WI38 (cell line): ENCODE measurements at regions not wholly inside any gene's neighbourhood (a gene's known extent, or its start where the extent isn't known, plus 50 kb on each side); places are given as distances from the start of the nearest gene placed in this dataset.

Experiments used
- H3K4me3 ChIP-seq: 2 replicates; pipeline ENCODE4 v1.5.1; 2011; ENCODE audit warnings: low read depth, mild to moderate bottlenecking, control low read depth, low read length
- TF ChIP-seq, protein P1 (sequence below): IDR thresholded peaks from 2 replicates; pipeline ENCODE4 v1.5.1; 2012; ENCODE audit warnings: low read depth, mild to moderate bottlenecking, control low read depth, low read length

DNA sequence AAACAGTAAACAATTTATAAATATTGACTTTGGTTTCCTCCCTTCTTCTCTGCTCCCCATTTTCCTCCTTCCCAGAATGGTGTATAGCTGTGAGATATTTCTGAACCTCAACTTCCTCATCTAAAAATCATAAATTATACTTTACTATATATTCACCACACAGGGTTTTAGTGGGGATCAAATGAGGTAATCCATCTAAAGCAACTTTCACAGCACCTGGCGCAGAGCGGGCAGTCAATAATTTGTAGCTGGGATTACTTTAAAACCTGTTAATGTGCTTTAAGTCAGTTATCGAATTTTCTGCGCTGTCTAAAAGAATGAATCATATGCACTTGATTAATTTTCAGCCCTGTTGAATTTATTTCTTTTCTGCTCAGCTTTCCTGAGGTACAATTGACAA is 172.7 kb downstream of the PTEN start:
- TF ChIP-seq, protein P1, sequence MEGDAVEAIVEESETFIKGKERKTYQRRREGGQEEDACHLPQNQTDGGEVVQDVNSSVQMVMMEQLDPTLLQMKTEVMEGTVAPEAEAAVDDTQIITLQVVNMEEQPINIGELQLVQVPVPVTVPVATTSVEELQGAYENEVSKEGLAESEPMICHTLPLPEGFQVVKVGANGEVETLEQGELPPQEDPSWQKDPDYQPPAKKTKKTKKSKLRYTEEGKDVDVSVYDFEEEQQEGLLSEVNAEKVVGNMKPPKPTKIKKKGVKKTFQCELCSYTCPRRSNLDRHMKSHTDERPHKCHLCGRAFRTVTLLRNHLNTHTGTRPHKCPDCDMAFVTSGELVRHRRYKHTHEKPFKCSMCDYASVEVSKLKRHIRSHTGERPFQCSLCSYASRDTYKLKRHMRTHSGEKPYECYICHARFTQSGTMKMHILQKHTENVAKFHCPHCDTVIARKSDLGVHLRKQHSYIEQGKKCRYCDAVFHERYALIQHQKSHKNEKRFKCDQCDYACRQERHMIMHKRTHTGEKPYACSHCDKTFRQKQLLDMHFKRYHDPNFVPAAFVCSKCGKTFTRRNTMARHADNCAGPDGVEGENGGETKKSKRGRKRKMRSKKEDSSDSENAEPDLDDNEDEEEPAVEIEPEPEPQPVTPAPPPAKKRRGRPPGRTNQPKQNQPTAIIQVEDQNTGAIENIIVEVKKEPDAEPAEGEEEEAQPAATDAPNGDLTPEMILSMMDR, result no peak
- no peak overlapping the region for H3K4me3 ChIP-seq

DNA sequence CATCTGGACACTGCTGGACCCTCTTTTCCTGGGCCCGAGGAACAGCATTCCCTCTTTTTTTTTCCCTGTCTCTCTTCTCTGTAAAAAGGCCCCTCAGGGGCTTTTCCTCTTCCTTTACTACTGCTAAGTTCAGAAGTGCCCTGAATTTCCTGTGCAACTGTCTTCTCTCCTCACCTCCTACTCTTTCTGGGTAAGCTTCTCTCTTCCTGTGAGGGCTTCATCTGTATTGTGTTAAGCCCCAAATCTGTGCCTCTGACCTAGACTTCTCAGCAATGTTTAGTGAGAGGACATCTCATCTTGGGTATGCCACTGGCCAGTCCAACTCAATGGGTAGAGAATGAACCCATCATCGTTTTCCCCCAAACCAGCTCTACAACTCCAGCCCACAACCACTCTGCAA is 174.2 kb downstream of the PTEN start:
- TF ChIP-seq, protein P1, result no peak
- H3K4me3 ChIP-seq, result no peak overlapping the region

DNA sequence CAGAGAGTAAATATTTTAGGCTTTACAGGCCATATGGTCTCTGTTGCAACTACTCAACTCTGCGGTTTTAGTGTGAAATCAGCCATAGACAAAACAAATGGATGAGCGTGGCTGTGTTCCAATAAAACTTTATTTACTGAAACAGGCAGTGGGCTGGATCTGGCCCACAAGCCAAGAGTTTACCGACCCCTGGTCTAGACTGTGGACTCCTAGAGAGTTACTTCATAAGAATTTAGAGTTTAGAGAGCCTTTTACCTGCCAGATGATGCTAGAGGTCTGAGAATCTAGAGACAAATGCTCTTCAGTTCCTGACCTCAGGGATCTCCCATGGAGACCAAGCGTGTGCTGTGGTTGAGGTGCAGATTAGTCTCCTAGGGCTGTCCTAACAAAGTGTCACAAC is 174.8 kb downstream of the PTEN start:
- TF ChIP-seq, protein P1, result no peak
- no peak overlapping the region for H3K4me3 ChIP-seq

DNA sequence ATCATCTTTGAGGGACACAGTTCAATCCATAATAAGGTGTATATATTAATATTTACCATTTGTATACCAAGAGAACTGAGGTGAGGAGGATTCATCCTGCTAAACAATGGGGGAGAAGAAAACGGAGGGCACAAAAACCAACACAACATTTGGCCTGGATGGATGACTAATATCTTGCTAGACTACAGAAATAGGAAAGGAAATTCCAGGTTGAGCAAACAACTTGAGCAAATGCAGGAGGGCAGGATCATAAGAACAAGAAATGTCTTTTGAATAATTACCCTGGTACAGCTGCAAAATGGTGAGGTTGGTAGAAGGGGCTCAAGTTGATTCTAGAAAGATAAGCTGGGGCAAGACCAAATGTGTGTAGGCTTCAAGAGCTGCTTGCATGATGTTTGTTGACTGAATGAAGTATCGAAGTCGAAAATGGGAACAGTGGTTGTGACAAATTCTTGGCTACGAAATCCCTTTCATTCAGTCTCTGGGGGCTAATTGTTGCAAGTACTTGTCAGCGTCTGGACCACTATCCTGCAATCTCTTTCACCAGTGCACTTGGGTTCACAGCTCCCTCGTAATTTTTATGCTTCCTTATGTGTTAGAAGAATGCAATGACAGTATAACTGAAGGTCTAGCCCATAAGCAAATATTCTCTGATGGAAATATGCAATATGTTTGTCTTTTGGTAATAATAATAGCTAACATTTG is 176.2 kb downstream of the PTEN start:
- H3K4me3 ChIP-seq, result no peak overlapping the region
- TF ChIP-seq, protein P1, result no peak

DNA sequence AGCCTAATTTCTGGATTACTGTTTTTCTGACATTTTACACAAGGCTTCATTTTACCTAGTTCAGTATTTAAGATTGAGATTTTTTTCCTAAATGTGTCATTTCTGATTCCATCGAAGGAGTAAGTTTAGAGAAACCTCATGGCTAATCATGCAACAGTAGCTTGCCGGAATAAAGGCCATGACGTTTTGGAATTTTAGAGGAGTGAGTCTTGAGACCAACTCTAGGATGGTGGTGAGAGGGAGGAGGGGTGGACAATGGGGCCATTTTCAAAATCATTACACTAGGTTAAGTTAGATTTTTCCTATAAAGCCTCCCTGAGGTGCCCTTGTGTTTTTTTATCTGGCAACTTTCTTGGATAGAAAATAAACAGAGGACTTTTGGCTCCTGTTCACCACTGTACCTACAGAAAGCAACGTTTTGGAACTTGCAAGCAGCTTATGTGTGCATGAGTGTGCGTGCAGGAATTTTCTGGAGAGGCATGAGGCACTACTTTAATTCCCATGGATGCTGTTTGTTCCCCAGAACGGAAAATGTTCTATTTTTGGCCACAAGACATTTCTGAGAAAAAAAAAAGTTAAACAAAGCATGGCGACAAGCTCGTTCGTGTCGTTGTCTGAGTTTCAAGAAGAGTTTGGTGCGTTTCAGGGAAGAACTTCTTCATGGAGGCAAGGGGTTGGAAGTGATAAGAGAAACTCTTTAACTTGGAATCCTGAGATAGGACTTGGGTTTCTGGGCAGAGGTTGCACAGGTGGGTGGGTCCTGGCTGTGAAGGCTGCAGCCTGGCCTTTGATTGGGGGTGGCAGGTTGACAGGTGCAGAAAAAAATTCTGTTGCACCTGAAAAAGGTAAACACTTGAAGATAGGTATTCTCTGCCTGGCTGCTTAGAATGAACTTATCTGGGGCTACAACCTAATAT is 178.1 kb downstream of the PTEN start:
- peak overlapping the region; percentile 17; the same call in 1 of the 2 replicates for H3K4me3 ChIP-seq
- TF ChIP-seq, protein P1, result no peak

DNA sequence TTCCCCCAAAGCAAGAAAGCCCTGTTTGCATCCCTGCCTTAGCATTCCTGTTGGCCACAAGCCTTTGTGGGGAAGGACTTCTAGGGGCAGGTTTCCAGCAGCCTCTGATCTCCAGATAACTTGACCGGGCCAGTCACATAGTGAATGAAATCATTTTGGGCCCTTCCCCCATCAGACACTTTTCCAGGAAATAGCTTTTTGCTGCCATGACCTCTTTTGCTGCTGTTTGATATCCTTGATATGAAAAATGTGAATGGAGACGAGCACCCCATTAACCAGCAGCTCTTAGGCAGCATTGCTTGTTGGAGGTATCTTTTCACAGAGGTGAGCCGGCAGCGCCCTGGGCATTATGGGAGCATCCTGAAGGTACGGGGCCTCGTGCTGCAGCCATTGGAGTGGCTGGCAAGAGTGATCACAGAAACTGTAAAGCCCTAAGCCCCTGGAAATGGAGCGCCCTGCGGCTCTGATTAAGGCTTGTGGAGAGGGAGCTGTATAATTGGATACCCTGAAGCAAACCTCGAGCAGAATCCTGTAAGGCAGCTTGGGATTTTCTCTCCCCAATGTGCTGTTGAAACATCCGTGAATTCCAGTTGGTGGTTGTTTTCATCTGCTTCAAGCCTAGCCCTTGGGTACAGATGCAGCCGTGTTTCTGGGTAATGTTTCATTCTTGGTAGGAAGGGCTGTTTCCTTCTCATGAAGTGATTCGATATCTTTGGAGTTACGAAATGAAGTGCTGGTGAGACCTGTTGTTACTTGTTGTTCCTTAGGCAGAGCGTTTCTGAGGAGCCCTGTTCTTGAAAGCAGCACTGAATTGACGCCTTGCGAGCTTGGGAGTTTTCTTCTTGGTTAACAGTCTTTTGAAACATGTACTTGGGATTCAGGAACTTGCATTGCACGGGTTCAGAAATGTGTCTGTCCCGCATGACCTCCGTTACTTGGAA is 179.0 kb downstream of the PTEN start:
- H3K4me3 ChIP-seq, result peak overlapping the region; percentile 27
- TF ChIP-seq, protein P1, result no peak
